ENCODE measurements at regions not wholly inside any gene's neighbourhood (a gene's known extent, or its start where the extent isn't known, plus 50 kb on each side); places are given as distances from the start of the nearest gene placed in this dataset.

- DNase-seq (ENCODE audit: extremely low read depth, low read depth), result no peak
- TF ChIP-seq CTCF (IDR thresholded peaks at IDR 0.05; ENCODE audit: low read depth, low read length), result no peak
These were observed 140.0 kb downstream of the DCK start for GRCh38 chr4:71133491-71133890.

GRCh38 chr4:71136071-71136470 lies 142.6 kb downstream of the DCK start:
- no peak for DNase-seq (ENCODE audit: extremely low read depth, low read depth)
- no peak for TF ChIP-seq CTCF (IDR thresholded peaks at IDR 0.05; ENCODE audit: low read depth, low read length)

GRCh38 chr4:71138007-71138615 lies 144.7 kb downstream of the DCK start:
- TF ChIP-seq CTCF (IDR thresholded peaks at IDR 0.05; ENCODE audit: low read depth, low read length), result no peak
- DNase-seq (ENCODE audit: extremely low read depth, low read depth), result no peak

GRCh38 chr4:71140563-71140962 lies 147.1 kb downstream of the DCK start:
- DNase-seq (ENCODE audit: extremely low read depth, low read depth), result no peak
- no peak for TF ChIP-seq CTCF (IDR thresholded peaks at IDR 0.05; ENCODE audit: low read depth, low read length)

DNA sequence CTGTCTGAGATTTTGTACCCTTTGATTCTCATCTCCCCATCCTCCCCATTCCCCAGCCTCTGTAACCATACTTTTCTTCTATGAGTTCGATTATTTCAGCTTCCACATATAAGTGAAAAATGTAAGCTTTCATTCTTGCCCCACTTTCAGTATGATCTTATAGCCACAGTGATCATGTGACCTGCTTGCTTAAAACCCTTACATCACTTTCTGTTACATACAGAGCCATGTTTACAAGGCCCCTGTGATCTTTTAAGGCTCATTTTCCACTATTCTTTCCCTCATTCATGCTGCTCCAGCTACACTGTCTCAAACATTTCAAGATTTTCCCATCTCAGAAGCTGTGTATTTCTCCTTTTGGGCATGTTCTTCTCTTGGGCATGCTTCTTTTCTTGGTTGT lies 147.7 kb downstream of the DCK start:
- no peak for TF ChIP-seq CTCF (IDR thresholded peaks at IDR 0.05; ENCODE audit: low read depth, low read length)

GRCh38 chr4:71147261-71147660 lies 153.8 kb downstream of the DCK start:
- no peak for TF ChIP-seq CTCF (IDR thresholded peaks at IDR 0.05; ENCODE audit: low read depth, low read length)
- no peak for DNase-seq (ENCODE audit: extremely low read depth, low read depth)

More for the DNA sequence above, 147.7 kb downstream of the DCK start:
- DNase-seq (ENCODE audit: extremely low read depth, low read depth), result no peak

- DNase-seq (ENCODE audit: extremely low read depth, low read depth), result no peak
- TF ChIP-seq CTCF (IDR thresholded peaks at IDR 0.05; ENCODE audit: low read depth, low read length), result no peak
These were observed 155.1 kb downstream of the DCK start for GRCh38 chr4:71148545-71148944.

Data from AG09319 (cell line).